ENCODE measurements at regions not wholly inside any gene's neighbourhood (a gene's known extent, or its start where the extent isn't known, plus 50 kb on each side); places are given as distances from the start of the nearest gene placed in this dataset.
A peak's percentile ranks its signal among the peaks of the same experiment; 100 is the strongest.
"Not testable (repeated sequence)": the region's sequence is repeated elsewhere in the genome, so short reads cannot be mapped to it uniquely, and the experiment has no call there.

GRCh38 chr4:14125375-14126129 is 498.0 kb upstream of the BOD1L1 start:
- DNase-seq: no peak

GRCh38 chr4:14130551-14130950 is 503.0 kb upstream of the BOD1L1 start:
- no peak for DNase-seq

GRCh38 chr4:14131335-14131734 is 503.8 kb upstream of the BOD1L1 start:
- no peak for DNase-seq

- DNase-seq: no peak
Measured at GRCh38 chr4:14132301-14132700, 504.8 kb upstream of the BOD1L1 start.

GRCh38 chr4:14138106-14138505 is 510.6 kb upstream of the BOD1L1 start:
- DNase-seq: no peak

GRCh38 chr4:14143892-14144291 is 516.4 kb upstream of the BOD1L1 start:
- DNase-seq: no peak

- DNase-seq: no peak
Measured at GRCh38 chr4:14149176-14150053, 521.9 kb upstream of the BOD1L1 start.

GRCh38 chr4:14151101-14151500 is 523.6 kb upstream of the BOD1L1 start:
- no peak for DNase-seq

- no peak for DNase-seq
Measured at GRCh38 chr4:14152834-14153519, 525.5 kb upstream of the BOD1L1 start.

GRCh38 chr4:14155803-14156202 is 528.3 kb upstream of the BOD1L1 start:
- DNase-seq: peak; percentile 60 to 91

- no peak for DNase-seq
Measured at GRCh38 chr4:14157262-14157661, 529.7 kb upstream of the BOD1L1 start.

GRCh38 chr4:14165222-14165920 is 537.8 kb upstream of the BOD1L1 start:
- no peak for DNase-seq

GRCh38 chr4:14167876-14168510 is 540.5 kb upstream of the BOD1L1 start:
- DNase-seq: no peak

GRCh38 chr4:14168919-14169318 is 541.4 kb upstream of the BOD1L1 start:
- no peak for DNase-seq

GRCh38 chr4:14169460-14169859 is 541.9 kb upstream of the BOD1L1 start:
- no peak for DNase-seq

- DNase-seq: not testable (repeated sequence)
Measured at GRCh38 chr4:14169940-14170339, 542.4 kb upstream of the BOD1L1 start.

GRCh38 chr4:14176613-14177012 is 549.1 kb upstream of the BOD1L1 start:
- no peak for DNase-seq

GRCh38 chr4:14177987-14178386 is 550.5 kb upstream of the BOD1L1 start:
- DNase-seq: no peak

GRCh38 chr4:14178421-14178820 is 550.9 kb upstream of the BOD1L1 start:
- no peak for DNase-seq

- DNase-seq: peak; percentile 69 to 77
Measured at GRCh38 chr4:14180166-14180565, 552.6 kb upstream of the BOD1L1 start.

- no peak for DNase-seq
Measured at GRCh38 chr4:14180983-14181601, 553.6 kb upstream of the BOD1L1 start.

GRCh38 chr4:14182148-14182547 is 554.6 kb upstream of the BOD1L1 start:
- DNase-seq: no peak
